ENCODE measurements at regions not wholly inside any gene's neighbourhood (a gene's known extent, or its start where the extent isn't known, plus 50 kb on each side); places are given as distances from the start of the nearest gene placed in this dataset.

DNA sequence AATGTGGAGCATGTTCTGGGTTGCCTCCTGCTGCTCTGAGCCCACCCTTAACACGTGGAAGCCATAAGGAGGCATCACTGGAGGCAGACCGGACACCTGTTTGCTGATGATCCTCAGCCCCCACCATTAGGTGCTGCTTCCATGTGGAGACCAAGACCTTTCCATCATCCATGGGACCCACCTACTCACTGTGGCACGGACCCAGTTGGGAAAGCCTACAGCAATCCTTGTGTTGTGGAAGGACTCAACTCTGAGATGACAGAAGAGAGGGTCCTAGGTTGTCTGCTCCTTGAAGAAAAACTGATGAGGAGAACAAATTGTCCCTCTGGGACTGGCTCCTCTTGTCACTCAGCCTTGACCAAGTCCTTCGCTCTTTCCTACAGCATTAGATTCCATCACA lies 86.5 kb upstream of the RAB12 start:
- no peak for TF ChIP-seq POLR2A (IDR thresholded peaks at IDR 0.05)
- TF ChIP-seq, protein P1, sequence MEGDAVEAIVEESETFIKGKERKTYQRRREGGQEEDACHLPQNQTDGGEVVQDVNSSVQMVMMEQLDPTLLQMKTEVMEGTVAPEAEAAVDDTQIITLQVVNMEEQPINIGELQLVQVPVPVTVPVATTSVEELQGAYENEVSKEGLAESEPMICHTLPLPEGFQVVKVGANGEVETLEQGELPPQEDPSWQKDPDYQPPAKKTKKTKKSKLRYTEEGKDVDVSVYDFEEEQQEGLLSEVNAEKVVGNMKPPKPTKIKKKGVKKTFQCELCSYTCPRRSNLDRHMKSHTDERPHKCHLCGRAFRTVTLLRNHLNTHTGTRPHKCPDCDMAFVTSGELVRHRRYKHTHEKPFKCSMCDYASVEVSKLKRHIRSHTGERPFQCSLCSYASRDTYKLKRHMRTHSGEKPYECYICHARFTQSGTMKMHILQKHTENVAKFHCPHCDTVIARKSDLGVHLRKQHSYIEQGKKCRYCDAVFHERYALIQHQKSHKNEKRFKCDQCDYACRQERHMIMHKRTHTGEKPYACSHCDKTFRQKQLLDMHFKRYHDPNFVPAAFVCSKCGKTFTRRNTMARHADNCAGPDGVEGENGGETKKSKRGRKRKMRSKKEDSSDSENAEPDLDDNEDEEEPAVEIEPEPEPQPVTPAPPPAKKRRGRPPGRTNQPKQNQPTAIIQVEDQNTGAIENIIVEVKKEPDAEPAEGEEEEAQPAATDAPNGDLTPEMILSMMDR (IDR thresholded peaks at IDR 0.05 in 8 of 11, conservative IDR thresholded peaks at IDR 0.05 in 3 of 11) = no peak
